ENCODE measurements at regions not wholly inside any gene's neighbourhood (a gene's known extent, or its start where the extent isn't known, plus 50 kb on each side); places are given as distances from the start of the nearest gene placed in this dataset.
A peak's percentile ranks its signal among the peaks of the same experiment; 100 is the strongest.

GRCh38 chr1:233843525-233844204 is 60.8 kb upstream of the SLC35F3 start (continued):
- peak; percentile 53; the same call in 1 of the 2 replicates for TF ChIP-seq ZFP69B (tag by site-specific recombination; IDR thresholded peaks at IDR 0.05)
- peak; percentile 98 for TF ChIP-seq ATF2 (tag by site-specific recombination; IDR thresholded peaks at IDR 0.05; ENCODE audit: low read depth)
- TF ChIP-seq ZNF600 (tag by site-specific recombination; IDR thresholded peaks at IDR 0.05), result peak; percentile 62; the same call in 1 of the 2 replicates
- TF ChIP-seq ZNF184 (tag by site-specific recombination; IDR thresholded peaks at IDR 0.05), result peak; percentile 85
- TF ChIP-seq BCL11B (tag by site-specific recombination; IDR thresholded peaks at IDR 0.05; ENCODE audit: low read depth), result peak; percentile 23; the same call in 1 of the 2 replicates
- no peak for TF ChIP-seq MZF1 (tag by site-specific recombination; IDR thresholded peaks at IDR 0.05; ENCODE audit: borderline replicate concordance)
- no peak for TF ChIP-seq ZBTB44 (tag by site-specific recombination; IDR thresholded peaks at IDR 0.05)
- peak; percentile 99 for TF ChIP-seq GLIS1 (tag by site-specific recombination; IDR thresholded peaks at IDR 0.05)
- TF ChIP-seq ZBTB21 (tag by site-specific recombination; IDR thresholded peaks at IDR 0.05), result peak; percentile 92
- peak; percentile 37; the same call in 1 of the 2 replicates for TF ChIP-seq ZXDB (tag by site-specific recombination; IDR thresholded peaks at IDR 0.05)
- no peak for TF ChIP-seq SCRT2 (tag by site-specific recombination; IDR thresholded peaks at IDR 0.05)
- TF ChIP-seq ZNF292 (tag by site-specific recombination; IDR thresholded peaks at IDR 0.05; ENCODE audit: borderline replicate concordance, low read depth), result no peak
- no peak for TF ChIP-seq WT1 (tag by site-specific recombination; IDR thresholded peaks at IDR 0.05)
- TF ChIP-seq ZNF792 (tag by site-specific recombination; IDR thresholded peaks at IDR 0.05), result no peak
- no peak for TF ChIP-seq ZNF670 (tag by site-specific recombination; IDR thresholded peaks at IDR 0.05; ENCODE audit: low read depth)
- TF ChIP-seq ZNF24 (tag by site-specific recombination; IDR thresholded peaks at IDR 0.05), result 0 out of 2 replicates have a peak, but pooled peaks have one; percentile 49
- no peak for TF ChIP-seq ZNF157 (tag by site-specific recombination; IDR thresholded peaks at IDR 0.05)
- TF ChIP-seq ZNF580 (tag by site-specific recombination; IDR thresholded peaks at IDR 0.05), result no peak
- TF ChIP-seq MYNN (tag by site-specific recombination; IDR thresholded peaks at IDR 0.05; ENCODE audit: borderline replicate concordance), result no peak
- no peak for TF ChIP-seq CTCF (tag by site-specific recombination; IDR thresholded peaks at IDR 0.05)
- no peak for TF ChIP-seq ZSCAN23 (tag by site-specific recombination; IDR thresholded peaks at IDR 0.05)
- TF ChIP-seq ZSCAN16 (tag by site-specific recombination; IDR thresholded peaks at IDR 0.05), result no peak
- peak; percentile 39 for TF ChIP-seq SP3 (tag by site-specific recombination; IDR thresholded peaks at IDR 0.05)
- TF ChIP-seq PRDM1 (tag by site-specific recombination; IDR thresholded peaks at IDR 0.05), result 0 out of 2 replicates have a peak, but pooled peaks have one; percentile 25
- no peak for TF ChIP-seq ZNF37A (tag by site-specific recombination; IDR thresholded peaks at IDR 0.05)
- TF ChIP-seq ZNF366 (tag by site-specific recombination; conservative IDR thresholded peaks at IDR 0.05), result peak; percentile 70; the same call in 1 of the 2 replicates
- peak; percentile 95 for TF ChIP-seq ZNF280D (tag by site-specific recombination; IDR thresholded peaks at IDR 0.05)
- no peak for TF ChIP-seq ZNF561 (tag by site-specific recombination; IDR thresholded peaks at IDR 0.05; ENCODE audit: borderline replicate concordance)
- no peak for TF ChIP-seq ZNF449 (tag by site-specific recombination; IDR thresholded peaks at IDR 0.05)

Measured in HEK293 (cell line).